Adipocyte (in vitro differentiated cells): ENCODE measurements at regions not wholly inside any gene's neighbourhood (a gene's known extent, or its start where the extent isn't known, plus 50 kb on each side); places are given as distances from the start of the nearest gene placed in this dataset.

Experiments used
- DNase-seq: peaks from one replicate; pipeline ENCODE4 v3.0.0-alpha.2; 2015; ENCODE audit warnings: low read depth
- H3K27me3 ChIP-seq: replicated peaks from 2 replicates; pipeline ENCODE4 v1.7.0; 2013; ENCODE audit warnings: mild to moderate bottlenecking, low read length, moderate library complexity; ENCODE audit not compliant: control insufficient read depth, insufficient read depth
- H3K36me3 ChIP-seq: 2 replicates; pipeline ENCODE4 v1.7.0; 2013; ENCODE audit warnings: low read length, mild to moderate bottlenecking, moderate library complexity; ENCODE audit not compliant: control insufficient read depth, insufficient read depth, severe bottlenecking
- H3K4me1 ChIP-seq: 2 replicates; pipeline ENCODE4 v1.7.0; 2013; ENCODE audit warnings: mild to moderate bottlenecking, low read length, moderate library complexity; ENCODE audit not compliant: control insufficient read depth, insufficient read depth
- H3K4me3 ChIP-seq: 2 replicates; pipeline ENCODE4 v1.7.0; 2013; ENCODE audit warnings: mild to moderate bottlenecking, low read length, moderate library complexity
- H3K9ac ChIP-seq: 2 replicates; pipeline ENCODE4 v1.7.0; 2013; ENCODE audit warnings: mild to moderate bottlenecking, low read length, moderate library complexity
- H3K9me3 ChIP-seq: 2 replicates; pipeline ENCODE4 v1.7.0; 2013; ENCODE audit warnings: mild to moderate bottlenecking, low read length, moderate library complexity; ENCODE audit not compliant: control insufficient read depth

DNA sequence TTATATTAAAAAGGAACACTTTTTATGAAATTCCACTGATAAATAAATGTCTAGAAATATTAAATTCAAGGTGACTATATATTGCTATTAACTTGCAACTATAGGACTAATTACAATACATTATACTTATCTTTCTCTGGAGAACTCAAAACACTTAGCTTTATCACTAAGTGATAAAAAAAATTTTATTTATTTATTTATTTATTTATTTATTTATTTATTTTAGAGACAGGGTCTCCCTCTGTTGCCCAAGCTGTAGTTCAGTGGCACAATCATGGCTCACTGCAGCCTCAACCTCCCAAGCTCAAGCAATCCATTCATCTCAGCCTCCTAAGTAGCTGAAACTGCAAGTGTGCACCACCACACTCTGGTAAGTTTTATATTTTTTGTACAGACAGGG is 451.1 kb downstream of the DSC3 start:
- H3K27me3 ChIP-seq: no peaks in the 10 kb centered on the region
- no peak overlapping the region for H3K9ac ChIP-seq
- H3K9me3 ChIP-seq: no peaks in the 10 kb centered on the region
- no peak overlapping the region for H3K4me3 ChIP-seq
- no peaks in the 10 kb centered on the region for H3K4me1 ChIP-seq
- DNase-seq: no peak
- no peaks in the 10 kb centered on the region for H3K36me3 ChIP-seq

DNA sequence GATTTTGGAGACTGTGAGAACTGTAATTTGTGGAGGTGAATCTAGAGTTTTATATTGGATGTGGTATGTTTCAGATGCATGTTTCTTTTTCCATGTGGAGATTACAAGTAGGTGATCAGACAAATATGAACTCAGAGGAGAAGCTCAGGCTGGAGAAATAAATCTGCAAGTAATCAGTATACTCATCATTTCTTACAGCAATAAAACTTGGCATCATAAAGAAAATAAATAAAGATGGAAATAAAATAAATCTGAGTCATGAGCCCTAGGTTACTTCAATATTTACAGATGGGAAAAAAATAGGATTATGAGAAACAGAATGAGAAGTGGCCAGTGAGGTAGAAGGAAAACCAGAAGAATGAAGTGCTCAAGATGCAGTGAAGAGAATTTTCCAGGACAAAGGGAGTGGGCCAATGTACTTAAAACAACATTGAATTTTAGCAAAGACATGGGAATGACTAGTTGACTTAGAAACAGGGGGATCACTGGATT is 453.8 kb downstream of the DSC3 start:
- Histone ChIP-seq H3K27me3 (no peaks in the 10 kb centered on the region), H3K9ac (no peak overlapping the region), H3K4me1 (no peaks in the 10 kb centered on the region), H3K4me3 (no peak overlapping the region), H3K9me3 (no peaks in the 10 kb centered on the region), H3K36me3 (no peaks in the 10 kb centered on the region)
- DNase-seq: no peak

DNA sequence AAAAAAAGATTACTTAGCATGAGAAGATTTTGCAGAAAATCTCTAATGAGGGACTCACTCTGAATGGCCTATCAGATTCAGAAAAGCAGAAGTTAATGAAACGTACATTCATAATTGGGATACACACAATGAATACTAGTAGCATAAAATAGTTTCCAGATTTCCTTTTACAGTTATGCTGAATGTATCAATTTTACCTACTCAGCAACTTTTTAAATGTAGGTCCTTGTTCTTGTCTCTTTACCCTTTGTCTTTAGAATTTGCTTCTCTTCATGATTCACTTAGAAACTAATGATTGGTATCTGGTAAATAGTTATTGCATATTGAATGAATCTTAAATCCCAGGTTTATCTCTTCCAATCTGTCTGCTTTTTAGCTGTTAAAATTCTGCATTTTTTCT is 458.8 kb downstream of the DSC3 start:
- no peaks in the 10 kb centered on the region for H3K27me3 ChIP-seq
- no peak overlapping the region for H3K9ac ChIP-seq
- DNase-seq: no peak
- H3K4me3 ChIP-seq: no peak overlapping the region
- H3K4me1 ChIP-seq: no peaks in the 10 kb centered on the region
- H3K9me3 ChIP-seq: no peaks in the 10 kb centered on the region
- H3K36me3 ChIP-seq: no peaks in the 10 kb centered on the region

DNA sequence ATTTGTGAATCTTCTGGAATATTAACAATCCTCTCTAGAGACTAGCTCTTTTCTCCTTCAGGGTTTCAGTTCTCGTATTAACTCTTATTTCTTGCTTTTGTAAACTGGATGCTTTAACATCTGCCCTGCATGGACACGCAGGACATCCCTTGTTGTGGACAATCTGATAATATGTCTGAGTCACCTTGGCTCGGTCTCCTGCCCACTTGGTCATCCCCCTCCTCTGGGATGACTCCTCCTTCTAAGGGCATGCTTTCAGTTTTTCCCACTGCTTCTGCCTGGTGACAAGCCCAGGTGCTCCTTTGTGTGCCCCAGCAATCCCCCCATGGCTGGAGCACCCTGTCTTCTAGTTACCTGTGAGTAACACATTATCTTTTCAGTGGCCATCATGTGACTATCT is 460.5 kb downstream of the DSC3 start:
- no peaks in the 10 kb centered on the region for H3K36me3 ChIP-seq
- H3K27me3 ChIP-seq: no peaks in the 10 kb centered on the region

DNA sequence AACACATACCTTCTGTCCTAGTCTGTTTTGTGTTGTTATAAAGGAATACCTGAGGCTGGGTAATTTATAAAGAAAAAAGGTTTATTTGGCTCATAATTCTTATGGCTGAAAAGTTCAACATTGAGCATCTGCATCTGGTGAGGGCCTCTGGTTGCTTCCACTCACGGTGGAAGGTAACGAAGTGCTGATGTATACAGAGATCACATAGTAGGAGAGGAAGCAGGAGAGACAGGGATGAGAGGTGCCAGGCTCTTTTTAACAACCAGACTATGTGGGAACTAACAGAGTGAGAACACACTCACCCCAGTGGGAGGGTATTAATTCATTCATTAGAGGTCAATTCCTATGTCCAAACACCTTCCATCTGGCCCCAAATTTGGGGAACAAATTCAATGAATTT is 463.8 kb downstream of the DSC3 start:
- Histone ChIP-seq H3K4me3 (no peak overlapping the region), H3K4me1 (no peaks in the 10 kb centered on the region), H3K27me3 (no peaks in the 10 kb centered on the region), H3K36me3 (no peaks in the 10 kb centered on the region), H3K9me3 (no peaks in the 10 kb centered on the region), H3K9ac (no peak overlapping the region)
- DNase-seq: no peak

More for the DNA sequence above, 460.5 kb downstream of the DSC3 start:
- no peak overlapping the region for H3K9ac ChIP-seq
- no peak overlapping the region for H3K4me3 ChIP-seq
- no peak for DNase-seq
- no peaks in the 10 kb centered on the region for H3K9me3 ChIP-seq
- no peaks in the 10 kb centered on the region for H3K4me1 ChIP-seq

DNA sequence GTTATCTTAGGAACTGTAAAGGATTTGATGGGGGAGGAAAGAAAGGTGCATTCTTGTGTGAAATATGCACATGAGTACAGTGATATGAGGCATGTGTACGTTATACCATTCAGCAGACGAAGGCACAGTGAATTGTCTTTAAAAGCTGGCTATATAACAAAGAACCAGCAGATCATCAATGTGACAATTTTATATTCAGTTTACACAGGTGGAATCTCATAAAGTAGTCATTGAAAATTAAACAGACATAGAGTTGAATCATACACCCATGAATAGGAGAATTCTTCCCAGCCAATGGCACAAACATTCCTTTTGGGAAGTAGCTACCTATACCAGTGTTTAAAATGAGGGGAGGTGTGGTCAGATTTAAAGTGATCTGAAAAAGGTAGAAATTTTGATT is 470.3 kb downstream of the DSC3 start:
- no peak overlapping the region for H3K4me3 ChIP-seq
- no peak overlapping the region for H3K9ac ChIP-seq
- no peaks in the 10 kb centered on the region for H3K27me3 ChIP-seq
- DNase-seq: no peak
- H3K36me3 ChIP-seq: no peaks in the 10 kb centered on the region
- H3K4me1 ChIP-seq: no peaks in the 10 kb centered on the region
- no peaks in the 10 kb centered on the region for H3K9me3 ChIP-seq

DNA sequence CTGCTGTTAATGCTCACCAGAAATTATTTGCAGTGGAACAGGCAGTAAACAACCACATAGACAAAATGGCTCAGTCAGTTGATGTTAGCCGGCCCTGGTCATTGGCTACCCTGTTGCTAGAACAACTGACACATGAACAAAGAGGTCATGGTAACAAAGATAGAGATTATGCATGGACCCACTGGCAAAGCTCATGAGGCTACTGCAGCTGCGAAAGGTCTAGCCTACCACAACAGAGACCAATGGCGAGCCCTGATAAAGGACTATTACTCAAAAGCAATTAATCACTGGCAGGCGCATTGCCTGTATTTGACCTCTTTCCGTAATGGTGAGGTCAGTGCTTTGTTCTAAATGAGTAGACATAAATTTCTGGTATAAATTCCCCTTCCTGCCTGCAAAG is 474.2 kb downstream of the DSC3 start:
- H3K4me1 ChIP-seq: no peaks in the 10 kb centered on the region
- no peaks in the 10 kb centered on the region for H3K9me3 ChIP-seq
- no peak overlapping the region for H3K4me3 ChIP-seq
- H3K36me3 ChIP-seq: no peaks in the 10 kb centered on the region
- no peak for DNase-seq
- H3K27me3 ChIP-seq: no peaks in the 10 kb centered on the region
- H3K9ac ChIP-seq: no peak overlapping the region

DNA sequence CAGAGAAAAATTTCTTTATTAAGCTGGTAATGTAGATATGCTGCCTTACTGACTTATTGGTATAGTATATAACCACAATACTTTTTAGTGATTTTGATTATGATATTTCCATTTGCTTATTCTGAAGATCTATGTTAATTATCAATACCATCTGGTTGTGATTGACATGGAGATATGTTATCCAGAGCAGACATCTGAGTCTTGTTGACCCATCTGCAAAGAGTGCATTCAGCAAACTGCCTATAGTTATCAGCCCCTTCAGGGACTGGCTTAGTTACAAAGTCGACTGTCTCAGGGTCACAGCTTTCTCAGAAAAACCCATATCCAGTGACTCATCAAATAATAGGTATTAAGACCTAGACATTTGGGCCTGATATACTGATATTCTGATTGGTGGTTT is 475.7 kb downstream of the DSC3 start:
- DNase-seq: no peak
- Histone ChIP-seq H3K4me3 (no peak overlapping the region), H3K4me1 (no peaks in the 10 kb centered on the region), H3K27me3 (no peaks in the 10 kb centered on the region), H3K36me3 (no peaks in the 10 kb centered on the region), H3K9ac (no peak overlapping the region), H3K9me3 (no peaks in the 10 kb centered on the region)

DNA sequence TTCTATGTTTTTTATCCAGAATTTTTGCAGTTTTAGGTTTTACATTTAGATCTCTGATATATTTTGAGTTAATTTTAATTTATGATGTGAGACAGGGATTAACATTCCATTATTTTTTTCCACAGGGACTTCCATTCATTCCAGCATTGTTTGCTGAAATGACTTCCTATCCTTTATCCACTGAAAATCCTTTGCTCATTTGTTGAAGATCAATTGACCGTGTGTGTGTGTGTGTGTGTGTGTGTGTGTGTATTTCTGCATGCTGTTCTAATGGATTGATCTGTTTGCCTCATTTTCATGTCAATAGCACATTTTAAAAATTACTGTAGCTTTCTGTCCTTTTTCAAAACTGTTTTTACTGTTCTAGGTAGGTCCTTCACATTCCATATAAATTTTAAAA is 480.3 kb downstream of the DSC3 start:
- H3K36me3 ChIP-seq: no peaks in the 10 kb centered on the region
- no peaks in the 10 kb centered on the region for H3K4me1 ChIP-seq
- H3K9me3 ChIP-seq: no peaks in the 10 kb centered on the region
- no peaks in the 10 kb centered on the region for H3K27me3 ChIP-seq
- DNase-seq: no peak
- no peak overlapping the region for H3K4me3 ChIP-seq
- H3K9ac ChIP-seq: no peak overlapping the region

DNA sequence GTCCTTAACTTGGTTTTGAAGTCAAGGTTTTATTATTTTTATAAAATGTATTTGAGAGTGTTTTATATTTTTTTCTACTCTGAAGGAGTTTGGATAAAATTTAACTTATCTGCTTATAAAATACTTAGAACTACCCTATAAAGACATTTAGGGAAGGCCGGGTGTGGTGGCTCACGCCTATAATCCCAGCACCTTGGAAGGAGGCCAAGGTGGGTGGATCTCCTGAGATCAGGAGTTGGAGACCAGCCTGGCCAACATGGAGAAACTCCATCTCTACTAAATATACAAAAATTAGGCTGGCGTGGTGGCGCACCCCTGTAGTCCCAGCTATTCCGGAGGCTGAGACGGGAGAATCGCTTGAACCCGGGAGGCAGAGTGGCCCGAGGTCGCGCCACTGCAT is 486.4 kb downstream of the DSC3 start:
- Histone ChIP-seq H3K9me3 (no peaks in the 10 kb centered on the region), H3K4me3 (no peak overlapping the region), H3K27me3 (no peaks in the 10 kb centered on the region), H3K36me3 (no peaks in the 10 kb centered on the region), H3K4me1 (no peaks in the 10 kb centered on the region), H3K9ac (no peak overlapping the region)
- no peak for DNase-seq

DNA sequence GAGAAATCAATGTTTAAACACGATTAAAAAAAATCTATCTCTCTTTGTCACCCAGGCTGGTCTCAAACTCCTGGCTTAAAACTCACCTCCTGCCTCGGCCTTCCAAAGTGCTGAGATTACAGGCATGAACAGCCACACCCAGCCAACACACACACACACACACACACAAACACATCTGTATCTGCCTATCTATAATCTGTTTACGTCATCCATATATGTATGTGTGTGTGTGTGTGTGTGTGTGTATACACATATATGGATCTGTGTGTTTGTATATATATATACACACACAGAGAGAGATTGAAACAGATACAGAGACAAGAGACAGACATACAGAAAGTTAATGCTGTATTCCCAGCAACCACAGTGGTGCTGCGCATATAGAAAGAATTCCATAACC is 497.1 kb downstream of the DSC3 start:
- H3K27me3 ChIP-seq: no peaks in the 10 kb centered on the region
- H3K9ac ChIP-seq: no peak overlapping the region
- DNase-seq: no peak
- H3K9me3 ChIP-seq: no peaks in the 10 kb centered on the region
- H3K4me1 ChIP-seq: no peaks in the 10 kb centered on the region
- no peak overlapping the region for H3K4me3 ChIP-seq
- no peaks in the 10 kb centered on the region for H3K36me3 ChIP-seq

DNA sequence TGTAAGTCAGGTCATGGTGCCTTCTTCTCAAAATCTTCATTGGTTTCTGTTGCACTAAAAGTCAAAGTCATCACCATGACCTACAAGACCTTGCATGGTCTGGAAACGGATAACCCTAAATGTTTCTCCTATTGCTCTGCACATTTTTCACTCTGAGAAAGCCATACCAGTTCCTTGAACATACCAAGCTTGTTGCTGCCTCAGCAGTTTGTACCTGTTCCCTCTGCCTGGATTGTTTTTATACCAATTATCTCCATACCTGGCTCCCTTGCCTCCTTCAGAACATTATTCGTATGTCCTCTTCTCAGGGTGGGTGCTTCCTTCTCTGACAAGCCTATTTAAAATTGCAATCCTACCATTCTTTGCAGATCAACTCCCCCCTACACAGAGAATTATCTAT is 498.4 kb downstream of the DSC3 start:
- H3K36me3 ChIP-seq: no peaks in the 10 kb centered on the region
- no peak overlapping the region for H3K4me3 ChIP-seq
- no peaks in the 10 kb centered on the region for H3K9me3 ChIP-seq
- no peaks in the 10 kb centered on the region for H3K4me1 ChIP-seq
- no peak overlapping the region for H3K9ac ChIP-seq
- no peaks in the 10 kb centered on the region for H3K27me3 ChIP-seq
- DNase-seq: no peak
